VCaP (cell line): ENCODE measurements at regions not wholly inside any gene's neighbourhood (a gene's known extent, or its start where the extent isn't known, plus 50 kb on each side); places are given as distances from the start of the nearest gene placed in this dataset.
A peak's percentile ranks its signal among the peaks of the same experiment; 100 is the strongest.
"Not testable (repeated sequence)": the region's sequence is repeated elsewhere in the genome, so short reads cannot be mapped to it uniquely, and the experiment has no call there.

Experiments used
- H3K27ac ChIP-seq: fragments of 450-650 bp; 2 replicates; pipeline ENCODE4 v1.5.1; 2017
- CTCF ChIP-seq: fragments of 450-650 bp; conservative IDR thresholded peaks from 2 replicates; pipeline ENCODE4 v1.5.1; 2017; ENCODE audit warnings: mild to moderate bottlenecking, moderate library complexity

GRCh38 chr3:130831719-130832400 lies 62.0 kb upstream of the ATP2C1 start:
- H3K27ac ChIP-seq, result no peak overlapping the region
- no peak for TF ChIP-seq CTCF

- H3K27ac ChIP-seq, result not testable (repeated sequence)
Observed at GRCh38 chr3:130832401-130832746, 61.5 kb upstream of the ATP2C1 start.

- peak overlapping the region; percentile 55 for H3K27ac ChIP-seq
- no peak for TF ChIP-seq CTCF
Observed at GRCh38 chr3:130834476-130834875, 59.4 kb upstream of the ATP2C1 start.

- TF ChIP-seq CTCF, result no peak
Observed at GRCh38 chr3:130835483-130835882, 58.4 kb upstream of the ATP2C1 start.

GRCh38 chr3:130838898-130839600 lies 54.8 kb upstream of the ATP2C1 start:
- no peak for TF ChIP-seq CTCF
- peak overlapping the region; percentile 80 for H3K27ac ChIP-seq

More at GRCh38 chr3:130835483-130835882, 58.4 kb upstream of the ATP2C1 start:
- peak overlapping the region; percentile 55 for H3K27ac ChIP-seq

DNA sequence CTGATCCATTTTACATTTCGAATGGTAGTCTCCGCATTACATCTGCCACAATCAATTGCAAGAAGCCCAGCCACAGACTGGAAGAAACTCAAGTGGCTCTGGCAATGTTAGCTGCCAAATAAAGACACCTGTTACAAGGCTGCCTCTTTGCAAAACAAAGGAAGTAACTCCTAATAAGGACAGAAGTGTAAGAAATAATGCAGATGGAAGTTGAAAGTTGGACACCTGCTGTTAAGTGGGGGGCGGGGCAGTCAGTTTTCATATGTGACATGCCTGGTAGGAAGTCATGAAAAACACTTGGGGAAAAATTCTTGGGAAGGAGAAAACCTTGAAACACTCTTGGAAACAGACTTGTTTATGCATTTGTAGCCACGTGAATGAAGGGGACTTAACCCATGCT lies 54.1 kb upstream of the ATP2C1 start:
- TF ChIP-seq CTCF, result no peak

DNA sequence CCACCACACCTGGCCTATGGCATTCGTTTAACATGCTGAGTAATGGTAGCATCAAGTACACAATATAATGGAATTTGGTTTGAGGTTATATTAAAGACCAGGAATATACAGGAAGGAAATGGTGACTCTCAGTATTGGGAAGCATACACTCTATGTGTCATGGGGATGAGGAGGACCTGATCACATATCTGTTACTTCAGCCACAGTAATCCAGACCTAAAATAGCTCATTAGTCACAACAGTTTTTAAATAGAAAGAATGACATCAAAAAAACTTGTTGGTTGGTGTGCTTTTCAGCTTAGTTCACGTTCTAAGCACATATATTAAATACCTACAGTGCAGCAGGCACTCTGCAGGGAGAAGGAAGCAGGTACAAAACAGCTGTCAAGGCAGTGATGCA lies 52.5 kb upstream of the ATP2C1 start:
- no peak for TF ChIP-seq CTCF
- peak overlapping the region; percentile 80 for H3K27ac ChIP-seq

More for the DNA sequence above, 54.1 kb upstream of the ATP2C1 start:
- peak overlapping the region; percentile 80 for H3K27ac ChIP-seq

GRCh38 chr3:130843441-130843840 lies 50.4 kb upstream of the ATP2C1 start:
- peak overlapping the region; percentile 80 for H3K27ac ChIP-seq
- no peak for TF ChIP-seq CTCF
